ENCODE measurements at regions not wholly inside any gene's neighbourhood (a gene's known extent, or its start where the extent isn't known, plus 50 kb on each side); places are given as distances from the start of the nearest gene placed in this dataset.

DNA sequence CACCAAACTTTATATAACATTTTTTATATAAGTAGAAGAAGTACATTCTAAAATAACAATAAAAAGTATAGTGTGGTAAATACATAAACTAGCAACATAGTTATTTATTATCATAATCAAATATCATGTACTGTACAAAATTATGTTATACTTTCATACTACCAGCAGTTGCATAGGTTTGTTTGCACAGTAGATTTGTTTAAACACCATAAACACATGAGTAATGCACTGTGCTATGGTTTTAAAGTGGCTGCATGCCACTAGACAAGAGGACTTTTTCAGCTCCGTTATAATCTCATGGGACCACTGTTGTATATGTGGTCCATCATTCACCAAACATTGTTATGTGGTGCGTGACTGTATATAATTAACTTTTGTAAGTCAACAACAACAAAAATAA lies 137.6 kb downstream of the DRD1 start:
- TF ChIP-seq CTCF (IDR thresholded peaks at IDR 0.05 in 8 of 11, conservative IDR thresholded peaks at IDR 0.05 in 3 of 11) (no peak), POLR2AphosphoS5 (IDR thresholded peaks at IDR 0.05) (no peak)

Data from spleen (tissue), 7 donors.